Caco-2 (cell line): ENCODE measurements at regions not wholly inside any gene's neighbourhood (a gene's known extent, or its start where the extent isn't known, plus 50 kb on each side); places are given as distances from the start of the nearest gene placed in this dataset.

Experiments used
- BruUV-seq: library from RNA; stranded (reverse); fragments of 400-500 nt; replicated peaks from 2 replicates; lab custom pipeline; 2021; lab: Mats Ljungman, UMichigan
- CTCF ChIA-PET: fragments of 300-600 bp; sonication (Branson Sonifier 250); formaldehyde crosslinking; loops from one replicate; lab custom pipeline; 2022; ENCODE audit warnings: antibody characterized with exemption; lab: Charles Lee
- POLR2A ChIA-PET: fragments of 300-600 bp; sonication (Branson Sonifier 250); formaldehyde crosslinking; loops from one replicate; lab custom pipeline; 2022; ENCODE audit warnings: antibody characterized with exemption; lab: Charles Lee
- DNase-seq, 2 experiments: peaks; one replicate each; pipeline versions ENCODE4 v3.0.0 to v3.0.0-alpha.2; 2020 to 2022
- H3K27me3 ChIP-seq: replicated peaks from 2 replicates; pipeline ENCODE4 v1.6.0; 2011; ENCODE audit warnings: low read length; ENCODE audit not compliant: control insufficient read depth, insufficient read depth
- H3K36me3 ChIP-seq: 2 replicates; pipeline ENCODE4 v1.5.1; 2011; ENCODE audit warnings: low read length; ENCODE audit not compliant: control insufficient read depth, insufficient read depth
- H3K4me1 ChIP-seq: fragments of 250-450 bp; sonication (Bioruptor Pico); 2 replicates; pipeline ENCODE4 v1.5.1; 2020; ENCODE audit warnings: mild to moderate bottlenecking
- H3K4me3 ChIP-seq: 2 replicates; pipeline ENCODE4 v1.5.1; 2011; ENCODE audit warnings: low read depth, mild to moderate bottlenecking, control low read depth, low read length
- H3K9me3 ChIP-seq: fragments of 250-450 bp; sonication (Bioruptor Pico); 2 replicates; pipeline ENCODE4 v1.5.1; 2020; ENCODE audit warnings: mild to moderate bottlenecking, moderate library complexity
- H3K27ac Mint-ChIP-seq: one replicate; pipeline ENCODE4 v1.8.0; 2022; ENCODE audit warnings: mixed read lengths; ENCODE audit not compliant: unreplicated experiment
- H3K27me3 Mint-ChIP-seq: one replicate; pipeline ENCODE4 v1.8.0; 2022; ENCODE audit warnings: mixed read lengths; ENCODE audit not compliant: insufficient read depth, unreplicated experiment
- H3K36me3 Mint-ChIP-seq: one replicate; pipeline ENCODE4 v1.8.0; 2022; ENCODE audit warnings: mild to moderate bottlenecking, mixed read lengths; ENCODE audit not compliant: insufficient read depth, unreplicated experiment
- H3K4me1 Mint-ChIP-seq: one replicate; pipeline ENCODE4 v1.8.0; 2022; ENCODE audit warnings: low read depth, mixed read lengths; ENCODE audit not compliant: unreplicated experiment
- H3K4me3 Mint-ChIP-seq: one replicate; pipeline ENCODE4 v1.8.0; 2022; ENCODE audit warnings: mild to moderate bottlenecking, moderate library complexity, mixed read lengths; ENCODE audit not compliant: unreplicated experiment
- H3K9me3 Mint-ChIP-seq: one replicate; pipeline ENCODE4 v1.8.0; 2022; ENCODE audit warnings: mixed read lengths; ENCODE audit not compliant: unreplicated experiment
- CTCF ChIP-seq, 2 experiments: fragments of 200-600 bp in 1 of 2; IDR thresholded peaks; 1 replicate in 1 of 2; 2 replicates in 1 of 2; pipeline versions ENCODE4 v1.5.1 to v1.8.0; 2011 to 2022; ENCODE audit warnings: antibody characterized with exemption in 1 of 2, control low read depth in 1 of 2, inconsistent platforms in 1 of 2, low read depth in 1 of 2, low read length in 1 of 2, mild to moderate bottlenecking in 1 of 2, moderate library complexity in 1 of 2; ENCODE audit not compliant: insufficient read depth in 1 of 2, severe bottlenecking in 1 of 2, unreplicated experiment in 1 of 2
- intact Hi-C: fragments of 100-400 bp; cut with micrococcal nuclease; formaldehyde crosslinking; loops from one replicate; pipeline ENCODE4 v1.10.0; 2022; ENCODE audit not compliant: unreplicated experiment

GRCh38 chr12:107553211-107553765, 132.3 kb upstream of the PWP1 start:
- H3K27ac Mint-ChIP-seq: no peak overlapping the region
- H3K4me3 Mint-ChIP-seq: no peak overlapping the region
- no peaks in the 10 kb centered on the region for H3K4me1 Mint-ChIP-seq
- H3K36me3 ChIP-seq: no peaks in the 10 kb centered on the region
- H3K4me1 ChIP-seq: no peaks in the 10 kb centered on the region
- no peak for DNase-seq
- no peaks in the 10 kb centered on the region for H3K9me3 ChIP-seq
- H3K4me3 ChIP-seq: no peak overlapping the region
- no peaks in the 10 kb centered on the region for H3K9me3 Mint-ChIP-seq
- no peaks in the 10 kb centered on the region for H3K27me3 Mint-ChIP-seq
- BruUV-seq: no TSS peak
- ChIA-PET CTCF (no interaction called here), POLR2A (no interaction called here)
- H3K36me3 Mint-ChIP-seq: no peaks in the 10 kb centered on the region
- no peak for TF ChIP-seq CTCF (IDR thresholded peaks at IDR 0.05; ENCODE audit: insufficient read depth in 1 of 2, low read depth in 1 of 2, low read length in 1 of 2, severe bottlenecking in 1 of 2, unreplicated experiment in 1 of 2)
- intact Hi-C loops: no loop called here
- H3K27me3 ChIP-seq: no peaks in the 10 kb centered on the region

GRCh38 chr12:107554941-107555340, 130.7 kb upstream of the PWP1 start:
- no TSS peak for BruUV-seq
- no peaks in the 10 kb centered on the region for H3K36me3 ChIP-seq
- no peaks in the 10 kb centered on the region for H3K36me3 Mint-ChIP-seq
- no peak overlapping the region for H3K4me3 Mint-ChIP-seq
- no peak for TF ChIP-seq CTCF (IDR thresholded peaks at IDR 0.05; ENCODE audit: insufficient read depth in 1 of 2, low read depth in 1 of 2, low read length in 1 of 2, severe bottlenecking in 1 of 2, unreplicated experiment in 1 of 2)
- H3K9me3 ChIP-seq: no peaks in the 10 kb centered on the region
- no peaks in the 10 kb centered on the region for H3K9me3 Mint-ChIP-seq
- POLR2A ChIA-PET: interaction anchor here (0.5 kb wide), 1 partner anchor 188 kb away, joined by 3 read pairs; no protein-coding TSS in a partner anchor
- intact Hi-C loops: no loop called here
- no peak overlapping the region for H3K27ac Mint-ChIP-seq
- no peaks in the 10 kb centered on the region for H3K4me1 Mint-ChIP-seq
- CTCF ChIA-PET: no interaction called here
- H3K27me3 Mint-ChIP-seq: no peaks in the 10 kb centered on the region
- no peaks in the 10 kb centered on the region for H3K4me1 ChIP-seq
- no peaks in the 10 kb centered on the region for H3K27me3 ChIP-seq
- no peak for DNase-seq
- no peak overlapping the region for H3K4me3 ChIP-seq

- no peak overlapping the region for H3K27ac Mint-ChIP-seq
- no peak for DNase-seq
- Histone ChIP-seq H3K36me3 (no peaks in the 10 kb centered on the region), H3K4me3 (no peak overlapping the region), H3K4me1 (no peaks in the 10 kb centered on the region), H3K27me3 (no peaks in the 10 kb centered on the region), H3K9me3 (no peaks in the 10 kb centered on the region)
- peaks cover under 1% of the 10 kb centered on the region for H3K27me3 Mint-ChIP-seq
- BruUV-seq: no TSS peak
- ChIA-PET CTCF (interaction anchor here (0.6 kb wide), 1 partner anchor 119 kb away, joined by 3 read pairs; no protein-coding TSS in a partner anchor), POLR2A (no interaction called here)
- TF ChIP-seq CTCF (IDR thresholded peaks at IDR 0.05; ENCODE audit: insufficient read depth in 1 of 2, low read depth in 1 of 2, low read length in 1 of 2, severe bottlenecking in 1 of 2, unreplicated experiment in 1 of 2): no peak
- H3K9me3 Mint-ChIP-seq: no peaks in the 10 kb centered on the region
- no peaks in the 10 kb centered on the region for H3K36me3 Mint-ChIP-seq
- intact Hi-C loops: no loop called here
- H3K4me1 Mint-ChIP-seq: no peaks in the 10 kb centered on the region
- H3K4me3 Mint-ChIP-seq: no peak overlapping the region
Observed at GRCh38 chr12:107557026-107557425, 128.6 kb upstream of the PWP1 start.
